Ishikawa (cell line): ENCODE measurements at regions not wholly inside any gene's neighbourhood (a gene's known extent, or its start where the extent isn't known, plus 50 kb on each side); places are given as distances from the start of the nearest gene placed in this dataset.

Experiments
- CEBPB ChIP-seq: IDR thresholded peaks from 2 replicates; pipeline ENCODE4 v1.6.1; 2012
- CREB1 ChIP-seq: IDR thresholded peaks from 2 replicates; pipeline ENCODE4 v1.6.1; 2012; ENCODE audit warnings: low read depth
- EGR1 ChIP-seq: IDR thresholded peaks from 2 replicates; pipeline ENCODE4 v1.6.1; 2012
- EP300 ChIP-seq: IDR thresholded peaks from 2 replicates; pipeline ENCODE4 v1.6.1; 2012; ENCODE audit warnings: borderline replicate concordance
- FOXM1 ChIP-seq: IDR thresholded peaks from 2 replicates; pipeline ENCODE4 v1.6.1; 2012; ENCODE audit warnings: low read depth, borderline replicate concordance
- NFIC ChIP-seq: IDR thresholded peaks from 2 replicates; pipeline ENCODE4 v1.6.1; 2012
- RAD21 ChIP-seq: IDR thresholded peaks from 2 replicates; pipeline ENCODE4 v1.6.1; 2012; ENCODE audit warnings: low read depth
- TAF1 ChIP-seq: IDR thresholded peaks from 2 replicates; pipeline ENCODE4 v1.6.1; 2012; ENCODE audit warnings: low read depth, mild to moderate bottlenecking
- TCF12 ChIP-seq: IDR thresholded peaks from 2 replicates; pipeline ENCODE4 v1.6.1; 2012; ENCODE audit warnings: low read depth
- TEAD4 ChIP-seq: IDR thresholded peaks from 2 replicates; pipeline ENCODE4 v1.6.1; 2012
- USF1 ChIP-seq: IDR thresholded peaks from 2 replicates; pipeline ENCODE4 v1.6.1; 2012
- YY1 ChIP-seq: IDR thresholded peaks from 2 replicates; pipeline ENCODE4 v1.6.1; 2012; ENCODE audit warnings: low read depth
- ZBTB7A ChIP-seq: IDR thresholded peaks from 2 replicates; pipeline ENCODE4 v1.6.1; 2012; ENCODE audit warnings: low read depth
- TF ChIP-seq, protein P1 (sequence below): IDR thresholded peaks from 2 replicates; pipeline ENCODE4 v1.6.1; 2012; ENCODE audit warnings: low read depth, mild to moderate bottlenecking
- TF ChIP-seq, protein P2 (sequence below): IDR thresholded peaks from 2 replicates; pipeline ENCODE4 v1.6.1; 2012

DNA sequence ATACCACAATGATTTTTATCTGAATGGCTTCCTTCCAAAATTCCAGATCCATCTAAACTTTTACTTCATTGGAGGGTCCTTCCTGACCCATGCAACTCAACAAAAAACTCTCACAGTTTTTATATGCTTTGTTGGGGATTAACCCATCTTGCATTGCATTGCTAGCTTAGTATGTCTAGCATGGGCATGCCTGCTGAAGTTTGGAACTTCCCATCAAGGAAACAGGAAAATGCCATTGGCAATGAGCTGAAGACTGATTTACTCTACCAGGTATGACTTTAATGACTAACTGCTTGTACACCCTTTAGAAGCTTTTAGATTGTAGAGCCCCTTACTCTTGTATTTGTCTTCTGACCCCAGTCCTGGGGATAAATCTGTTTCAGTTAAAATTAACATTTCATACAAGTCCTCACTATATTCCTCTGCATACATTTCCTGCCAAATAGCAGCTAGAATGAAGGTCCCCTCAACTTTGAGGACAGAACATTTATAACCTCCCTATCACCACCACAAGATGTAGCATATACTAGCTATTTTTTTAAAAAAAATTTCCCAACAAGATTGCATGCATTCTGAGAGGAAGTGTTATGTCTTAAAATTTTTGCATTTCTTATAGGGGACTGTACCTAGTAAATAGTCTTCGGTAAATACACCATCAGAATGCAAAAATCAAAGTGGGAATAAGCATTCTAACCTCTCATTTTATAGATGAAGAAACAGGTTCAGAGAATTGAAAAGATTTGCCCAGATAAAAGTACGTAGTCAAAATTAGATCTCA lies 52.5 kb upstream of the ATXN3L start:
- no peak for TF ChIP-seq TAF1
- TF ChIP-seq EGR1 = no peak
- TF ChIP-seq USF1 = no peak
- no peak for TF ChIP-seq YY1
- no peak for TF ChIP-seq FOXM1
- no peak for TF ChIP-seq CEBPB
- no peak for TF ChIP-seq ZBTB7A
- TF ChIP-seq TEAD4 = no peak
- no peak for TF ChIP-seq CREB1
- TF ChIP-seq, protein P1, sequence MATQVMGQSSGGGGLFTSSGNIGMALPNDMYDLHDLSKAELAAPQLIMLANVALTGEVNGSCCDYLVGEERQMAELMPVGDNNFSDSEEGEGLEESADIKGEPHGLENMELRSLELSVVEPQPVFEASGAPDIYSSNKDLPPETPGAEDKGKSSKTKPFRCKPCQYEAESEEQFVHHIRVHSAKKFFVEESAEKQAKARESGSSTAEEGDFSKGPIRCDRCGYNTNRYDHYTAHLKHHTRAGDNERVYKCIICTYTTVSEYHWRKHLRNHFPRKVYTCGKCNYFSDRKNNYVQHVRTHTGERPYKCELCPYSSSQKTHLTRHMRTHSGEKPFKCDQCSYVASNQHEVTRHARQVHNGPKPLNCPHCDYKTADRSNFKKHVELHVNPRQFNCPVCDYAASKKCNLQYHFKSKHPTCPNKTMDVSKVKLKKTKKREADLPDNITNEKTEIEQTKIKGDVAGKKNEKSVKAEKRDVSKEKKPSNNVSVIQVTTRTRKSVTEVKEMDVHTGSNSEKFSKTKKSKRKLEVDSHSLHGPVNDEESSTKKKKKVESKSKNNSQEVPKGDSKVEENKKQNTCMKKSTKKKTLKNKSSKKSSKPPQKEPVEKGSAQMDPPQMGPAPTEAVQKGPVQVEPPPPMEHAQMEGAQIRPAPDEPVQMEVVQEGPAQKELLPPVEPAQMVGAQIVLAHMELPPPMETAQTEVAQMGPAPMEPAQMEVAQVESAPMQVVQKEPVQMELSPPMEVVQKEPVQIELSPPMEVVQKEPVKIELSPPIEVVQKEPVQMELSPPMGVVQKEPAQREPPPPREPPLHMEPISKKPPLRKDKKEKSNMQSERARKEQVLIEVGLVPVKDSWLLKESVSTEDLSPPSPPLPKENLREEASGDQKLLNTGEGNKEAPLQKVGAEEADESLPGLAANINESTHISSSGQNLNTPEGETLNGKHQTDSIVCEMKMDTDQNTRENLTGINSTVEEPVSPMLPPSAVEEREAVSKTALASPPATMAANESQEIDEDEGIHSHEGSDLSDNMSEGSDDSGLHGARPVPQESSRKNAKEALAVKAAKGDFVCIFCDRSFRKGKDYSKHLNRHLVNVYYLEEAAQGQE = no peak
- no peak for TF ChIP-seq EP300
- TF ChIP-seq TCF12 = no peak
- no peak for TF ChIP-seq RAD21
- TF ChIP-seq, protein P2, sequence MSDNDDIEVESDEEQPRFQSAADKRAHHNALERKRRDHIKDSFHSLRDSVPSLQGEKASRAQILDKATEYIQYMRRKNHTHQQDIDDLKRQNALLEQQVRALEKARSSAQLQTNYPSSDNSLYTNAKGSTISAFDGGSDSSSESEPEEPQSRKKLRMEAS = no peak
- no peak for TF ChIP-seq NFIC

GRCh38 chrX:13371186-13371585 lies 51.3 kb upstream of the ATXN3L start:
- TF ChIP-seq CREB1 = no peak
- no peak for TF ChIP-seq FOXM1
- TF ChIP-seq EGR1 = no peak
- TF ChIP-seq, protein P1 = no peak
- TF ChIP-seq CEBPB = no peak
- no peak for TF ChIP-seq TAF1
- no peak for TF ChIP-seq ZBTB7A

- no peak for TF ChIP-seq NFIC
- TF ChIP-seq EP300 = no peak
- TF ChIP-seq CEBPB = no peak
These were observed 50.9 kb upstream of the ATXN3L start for GRCh38 chrX:13370713-13371112.
